ENCODE measurements at regions not wholly inside any gene's neighbourhood (a gene's known extent, or its start where the extent isn't known, plus 50 kb on each side); places are given as distances from the start of the nearest gene placed in this dataset.

GRCh38 chr16:86085795-86086194 lies 186.8 kb downstream of the IRF8 start:
- TF ChIP-seq, protein P1, sequence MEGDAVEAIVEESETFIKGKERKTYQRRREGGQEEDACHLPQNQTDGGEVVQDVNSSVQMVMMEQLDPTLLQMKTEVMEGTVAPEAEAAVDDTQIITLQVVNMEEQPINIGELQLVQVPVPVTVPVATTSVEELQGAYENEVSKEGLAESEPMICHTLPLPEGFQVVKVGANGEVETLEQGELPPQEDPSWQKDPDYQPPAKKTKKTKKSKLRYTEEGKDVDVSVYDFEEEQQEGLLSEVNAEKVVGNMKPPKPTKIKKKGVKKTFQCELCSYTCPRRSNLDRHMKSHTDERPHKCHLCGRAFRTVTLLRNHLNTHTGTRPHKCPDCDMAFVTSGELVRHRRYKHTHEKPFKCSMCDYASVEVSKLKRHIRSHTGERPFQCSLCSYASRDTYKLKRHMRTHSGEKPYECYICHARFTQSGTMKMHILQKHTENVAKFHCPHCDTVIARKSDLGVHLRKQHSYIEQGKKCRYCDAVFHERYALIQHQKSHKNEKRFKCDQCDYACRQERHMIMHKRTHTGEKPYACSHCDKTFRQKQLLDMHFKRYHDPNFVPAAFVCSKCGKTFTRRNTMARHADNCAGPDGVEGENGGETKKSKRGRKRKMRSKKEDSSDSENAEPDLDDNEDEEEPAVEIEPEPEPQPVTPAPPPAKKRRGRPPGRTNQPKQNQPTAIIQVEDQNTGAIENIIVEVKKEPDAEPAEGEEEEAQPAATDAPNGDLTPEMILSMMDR (IDR thresholded peaks at IDR 0.05): no peak
- TF ChIP-seq RFX5 (IDR thresholded peaks at IDR 0.05) (no peak), NFE2L2 (conservative IDR thresholded peaks at IDR 0.05; ENCODE audit: low read length) (no peak), POLR2A (IDR thresholded peaks at IDR 0.05; ENCODE audit: low read length) (no peak), RCOR1 (IDR thresholded peaks at IDR 0.05; ENCODE audit: low read depth, low read length) (no peak), RAD21 (conservative IDR thresholded peaks at IDR 0.05 in 1 of 2, IDR thresholded peaks at IDR 0.05 in 1 of 2) (no peak), ESRRA (IDR thresholded peaks at IDR 0.05; ENCODE audit: borderline replicate concordance, low read length) (no peak), RNF2 (IDR thresholded peaks at IDR 0.05; ENCODE audit: borderline replicate concordance, low read depth) (no peak)

Data from A549 (cell line).